PC-3 (cell line): ENCODE measurements at regions not wholly inside any gene's neighbourhood (a gene's known extent, or its start where the extent isn't known, plus 50 kb on each side); places are given as distances from the start of the nearest gene placed in this dataset.
A peak's percentile ranks its signal among the peaks of the same experiment; 100 is the strongest.

Experiments
- ATAC-seq: fragments of 200-7000 bp; cut with Tn5 transposase; 2 replicates; pipeline ENCODE4 v1.9.1; 2020; ENCODE audit warnings: mild to moderate bottlenecking, moderate library complexity
- BruUV-seq: library from RNA; stranded (reverse); fragments of 400-500 nt; replicated peaks from 2 replicates; lab custom pipeline; 2021; lab: Mats Ljungman, UMichigan
- CTCF ChIA-PET: fragments of 300-600 bp; sonication (Branson Sonifier 250); formaldehyde crosslinking; loops from one replicate; lab custom pipeline; 2022; ENCODE audit warnings: antibody characterized with exemption; lab: Charles Lee
- POLR2A ChIA-PET: fragments of 300-600 bp; sonication (Branson Sonifier 250); formaldehyde crosslinking; loops from one replicate; lab custom pipeline; 2022; ENCODE audit warnings: antibody characterized with exemption; ENCODE audit not compliant: unreplicated experiment; lab: Charles Lee
- DNase-seq: peaks from one replicate; pipeline ENCODE4 v3.0.0-alpha.2; 2015
- H2AFZ ChIP-seq: fragments of 300-600 bp; sonication (generic); 2 replicates; pipeline ENCODE4 v1.6.0; 2016; ENCODE audit warnings: antibody characterized with exemption, low read length
- H3F3A ChIP-seq: fragments of 300-600 bp; sonication (generic); one replicate; pipeline ENCODE4 v1.6.0; 2017; ENCODE audit warnings: antibody characterized with exemption, low read length, control low read depth, mild to moderate bottlenecking; ENCODE audit not compliant: unreplicated experiment
- H3K27ac ChIP-seq: fragments of 300-600 bp; sonication (generic); 2 replicates; pipeline ENCODE4 v1.5.1; 2016; ENCODE audit warnings: mild to moderate bottlenecking, low read length
- H3K27me3 ChIP-seq: fragments of 300-600 bp; sonication (generic); 2 replicates; pipeline ENCODE4 v1.6.1; 2016; ENCODE audit warnings: low read length, mixed read lengths
- H3K36me3 ChIP-seq: fragments of 300-600 bp; sonication (generic); 2 replicates; pipeline ENCODE4 v1.6.1; 2016; ENCODE audit warnings: low read depth, mixed run types, low read length, mixed read lengths
- H3K4me1 ChIP-seq: fragments of 300-600 bp; sonication (generic); 2 replicates; pipeline ENCODE4 v1.5.1; 2016; ENCODE audit warnings: low read length; ENCODE audit not compliant: insufficient read depth
- H3K4me2 ChIP-seq: fragments of 300-600 bp; sonication (generic); 2 replicates; pipeline ENCODE4 v1.6.0; 2016; ENCODE audit warnings: low read length
- H3K4me3 ChIP-seq: fragments of 300-600 bp; sonication (generic); 2 replicates; pipeline ENCODE4 v1.5.1; 2016; ENCODE audit warnings: mild to moderate bottlenecking, low read length, mixed read lengths
- H3K79me2 ChIP-seq: fragments of 300-600 bp; sonication (generic); 2 replicates; pipeline ENCODE4 v1.6.1; 2017; ENCODE audit warnings: low read length, mixed read lengths
- H3K9ac ChIP-seq: fragments of 300-600 bp; sonication (generic); 2 replicates; pipeline ENCODE4 v1.6.0; 2016; ENCODE audit warnings: mild to moderate bottlenecking, low read length
- H3K9me2 ChIP-seq: fragments of 300-600 bp; sonication (generic); replicated peaks from 2 replicates; pipeline ENCODE4 v1.6.1; 2016; ENCODE audit warnings: mixed run types, low read length, mixed read lengths
- H3K9me3 ChIP-seq: fragments of 300-600 bp; sonication (generic); 2 replicates; pipeline ENCODE4 v1.6.1; 2016; ENCODE audit warnings: low read length, mixed read lengths
- H4K20me1 ChIP-seq: fragments of 300-600 bp; sonication (generic); 2 replicates; pipeline ENCODE4 v1.6.1; 2016; ENCODE audit warnings: low read length, mixed read lengths
- CTCF ChIP-seq: fragments of 300-600 bp; sonication (generic); conservative IDR thresholded peaks from 2 replicates; pipeline ENCODE4 v1.5.1; 2017; ENCODE audit warnings: antibody characterized with exemption, low read depth, mild to moderate bottlenecking, low read length
- EZH2 ChIP-seq: fragments of 300-600 bp; sonication (generic); IDR thresholded peaks from one replicate; pipeline ENCODE4 v1.6.1; 2017; ENCODE audit warnings: antibody characterized with exemption, mild to moderate bottlenecking, low read length; ENCODE audit not compliant: unreplicated experiment
- EZH2phosphoT487 ChIP-seq: fragments of 300-600 bp; sonication (generic); IDR thresholded peaks from 2 replicates; pipeline ENCODE4 v1.6.1; 2018; ENCODE audit warnings: mild to moderate bottlenecking, antibody characterized with exemption, low read length, borderline replicate concordance
- intact Hi-C: fragments of 100-400 bp; cut with micrococcal nuclease; formaldehyde crosslinking; loops from 2 replicates; pipeline ENCODE4 v1.9.0; 2023

- Histone ChIP-seq H3K9me3 (peaks cover 19% of the 10 kb centered on the region; the same call in 1 of the 2 replicates), H3K79me2 (no peaks in the 10 kb centered on the region), H3K27ac (no peak overlapping the region), H3F3A (no peaks in the 10 kb centered on the region), H3K27me3 (no peaks in the 10 kb centered on the region), H2AFZ (no peak overlapping the region), H3K4me2 (no peak overlapping the region), H3K4me1 (no peaks in the 10 kb centered on the region), H3K36me3 (no peaks in the 10 kb centered on the region; the same call in 1 of the 2 replicates), H3K9ac (no peak overlapping the region), H3K4me3 (no peak overlapping the region), H4K20me1 (no peaks in the 10 kb centered on the region), H3K9me2 (no peaks in the 10 kb centered on the region)
- no peak for ATAC-seq
- CTCF ChIA-PET = no interaction called here
- POLR2A ChIA-PET = no interaction called here
- BruUV-seq = no TSS peak
- DNase-seq = no peak
- no peak for TF ChIP-seq CTCF
- TF ChIP-seq EZH2 = no peak
- no peak for TF ChIP-seq EZH2phosphoT487
- intact Hi-C loops = no loop called here
These were observed 732.6 kb upstream of the LUZP2 start for GRCh38 chr11:23764286-23764685.

GRCh38 chr11:23765682-23766252 lies 731.1 kb upstream of the LUZP2 start:
- Histone ChIP-seq H3K36me3 (no peaks in the 10 kb centered on the region; the same call in 1 of the 2 replicates), H4K20me1 (no peaks in the 10 kb centered on the region), H3K9ac (no peak overlapping the region), H3K27ac (no peak overlapping the region), H3K4me3 (no peak overlapping the region), H3K4me1 (no peaks in the 10 kb centered on the region), H3K9me3 (peaks cover 21% of the 10 kb centered on the region; the same call in 1 of the 2 replicates), H3K4me2 (no peak overlapping the region), H3F3A (no peaks in the 10 kb centered on the region), H3K79me2 (no peaks in the 10 kb centered on the region), H2AFZ (no peak overlapping the region), H3K9me2 (no peaks in the 10 kb centered on the region), H3K27me3 (no peaks in the 10 kb centered on the region)
- no TSS peak for BruUV-seq
- intact Hi-C loops = no loop called here
- no peak for ATAC-seq
- CTCF ChIA-PET = no interaction called here
- TF ChIP-seq EZH2phosphoT487 (no peak), EZH2 (no peak), CTCF (no peak)
- DNase-seq = peak; percentile 33
- POLR2A ChIA-PET = no interaction called here

- Histone ChIP-seq H3K9ac (no peak overlapping the region), H3K4me2 (no peak overlapping the region), H3K27ac (no peak overlapping the region), H3K79me2 (no peaks in the 10 kb centered on the region), H3F3A (no peaks in the 10 kb centered on the region), H3K4me1 (no peaks in the 10 kb centered on the region), H4K20me1 (no peaks in the 10 kb centered on the region), H3K9me3 (peaks cover 21% of the 10 kb centered on the region; the same call in 1 of the 2 replicates), H3K36me3 (no peaks in the 10 kb centered on the region; the same call in 1 of the 2 replicates), H3K27me3 (no peaks in the 10 kb centered on the region), H3K4me3 (no peak overlapping the region), H2AFZ (no peak overlapping the region), H3K9me2 (no peaks in the 10 kb centered on the region)
- no peak for TF ChIP-seq EZH2
- no peak for TF ChIP-seq EZH2phosphoT487
- TF ChIP-seq CTCF = no peak
- DNase-seq (no peak), ATAC-seq (no peak)
- no TSS peak for BruUV-seq
- CTCF ChIA-PET = no interaction called here
- intact Hi-C loops = no loop called here
- POLR2A ChIA-PET = no interaction called here
These were observed 729.3 kb upstream of the LUZP2 start for GRCh38 chr11:23767576-23767975.
